ENCODE measurements at regions not wholly inside any gene's neighbourhood (a gene's known extent, or its start where the extent isn't known, plus 50 kb on each side); places are given as distances from the start of the nearest gene placed in this dataset.

DNA sequence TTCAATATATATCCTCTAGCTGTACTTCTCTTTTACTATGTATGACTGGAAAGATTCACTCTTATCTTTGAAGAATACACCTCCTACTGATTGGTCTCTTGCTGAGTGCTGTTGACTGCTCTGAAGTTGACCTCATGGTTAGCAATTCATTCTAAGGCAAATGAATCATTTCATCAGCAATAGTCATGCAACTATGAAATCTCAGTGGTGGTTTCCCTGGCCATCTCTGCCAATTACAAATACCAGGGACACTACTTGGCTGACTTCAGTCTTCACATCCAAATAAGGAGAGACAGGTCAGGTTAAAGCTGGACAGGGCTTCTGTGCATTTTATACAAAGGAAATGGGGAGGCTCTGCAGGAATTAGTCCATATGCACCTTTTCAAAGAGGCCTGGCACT is 333.5 kb upstream of the ACTBL2 start:
- no peak overlapping the region for H2AFZ ChIP-seq (ENCODE audit: low read depth, low read length)
- H3K9me3 ChIP-seq (ENCODE audit: low read length) = no peaks in the 10 kb centered on the region
- no peak overlapping the region for H3K4me3 ChIP-seq (ENCODE audit: low read length)
- no peaks in the 10 kb centered on the region for H3K27me3 ChIP-seq (ENCODE audit: insufficient read depth, low read length)
- peaks cover 12% of the 10 kb centered on the region for H3K4me1 ChIP-seq (ENCODE audit: insufficient read depth, low read length)
- H3K36me3 ChIP-seq (ENCODE audit: insufficient read depth, low read length) = no peaks in the 10 kb centered on the region

- H3K4me1 ChIP-seq (ENCODE audit: insufficient read depth, low read length) = no peaks in the 10 kb centered on the region
Observed at GRCh38 chr5:57805732-57806131, 323.1 kb upstream of the ACTBL2 start.

GRCh38 chr5:57805170-57805569 is 322.6 kb upstream of the ACTBL2 start:
- no peaks in the 10 kb centered on the region for H3K36me3 ChIP-seq (ENCODE audit: insufficient read depth, low read length)

More at GRCh38 chr5:57805732-57806131, 323.1 kb upstream of the ACTBL2 start:
- Histone ChIP-seq H3K9me3 (ENCODE audit: low read length) (no peaks in the 10 kb centered on the region), H3K27me3 (ENCODE audit: insufficient read depth, low read length) (no peaks in the 10 kb centered on the region), H2AFZ (ENCODE audit: low read depth, low read length) (no peak overlapping the region), H3K4me3 (ENCODE audit: low read length) (no peak overlapping the region), H3K36me3 (ENCODE audit: insufficient read depth, low read length) (no peaks in the 10 kb centered on the region)

DNA sequence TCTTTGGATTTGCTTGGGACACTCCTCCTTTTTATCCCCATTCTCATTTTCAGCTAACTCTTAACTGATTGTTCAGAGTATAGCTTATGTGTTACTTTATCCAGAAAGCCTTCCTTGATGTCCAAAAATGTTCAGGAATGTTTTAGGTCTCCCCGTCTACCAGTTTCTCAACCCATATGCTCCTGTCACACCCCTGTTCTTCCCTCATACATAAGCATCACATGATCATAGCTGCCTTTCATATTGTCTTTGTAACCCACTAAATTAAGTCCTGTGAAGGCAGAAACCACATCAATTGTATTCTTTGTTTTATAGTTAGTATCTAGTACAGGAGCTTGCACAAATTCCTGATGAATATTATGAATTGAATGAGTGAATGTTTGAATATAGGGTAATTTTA is 321.9 kb upstream of the ACTBL2 start:
- Histone ChIP-seq H3K9me3 (ENCODE audit: low read length) (no peaks in the 10 kb centered on the region), H3K4me1 (ENCODE audit: insufficient read depth, low read length) (no peaks in the 10 kb centered on the region), H3K4me3 (ENCODE audit: low read length) (no peak overlapping the region), H3K27me3 (ENCODE audit: insufficient read depth, low read length) (no peaks in the 10 kb centered on the region), H2AFZ (ENCODE audit: low read depth, low read length) (no peak overlapping the region), H3K36me3 (ENCODE audit: insufficient read depth, low read length) (no peaks in the 10 kb centered on the region)

More at GRCh38 chr5:57805170-57805569, 322.6 kb upstream of the ACTBL2 start:
- Histone ChIP-seq H2AFZ (ENCODE audit: low read depth, low read length) (no peak overlapping the region), H3K4me3 (ENCODE audit: low read length) (no peak overlapping the region), H3K9me3 (ENCODE audit: low read length) (no peaks in the 10 kb centered on the region), H3K27me3 (ENCODE audit: insufficient read depth, low read length) (no peaks in the 10 kb centered on the region), H3K4me1 (ENCODE audit: insufficient read depth, low read length) (no peaks in the 10 kb centered on the region)

DNA sequence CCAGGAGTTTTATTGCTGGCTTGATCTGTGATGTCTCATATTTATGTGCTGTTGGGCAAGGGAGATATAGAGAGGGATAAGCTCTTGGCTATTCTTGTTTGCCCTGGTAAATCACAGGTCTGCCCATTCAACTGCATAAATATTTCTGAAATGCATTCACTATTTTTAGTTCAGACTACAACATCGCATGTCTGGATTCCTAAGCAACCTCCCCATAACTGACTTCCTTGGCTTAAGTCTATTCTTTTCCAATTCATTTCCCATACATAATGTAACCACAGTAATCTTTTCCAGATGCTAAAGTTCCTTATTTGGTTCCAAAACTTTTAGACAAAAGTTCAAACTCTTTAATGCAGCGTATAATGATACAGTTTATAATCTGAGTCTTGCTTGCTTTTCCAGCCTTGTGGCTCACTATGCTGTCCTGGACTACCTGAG is 321.4 kb upstream of the ACTBL2 start:
- H3K4me3 ChIP-seq (ENCODE audit: low read length) = no peak overlapping the region
- no peaks in the 10 kb centered on the region for H3K9me3 ChIP-seq (ENCODE audit: low read length)
- H3K27me3 ChIP-seq (ENCODE audit: insufficient read depth, low read length) = no peaks in the 10 kb centered on the region
- H3K36me3 ChIP-seq (ENCODE audit: insufficient read depth, low read length) = no peaks in the 10 kb centered on the region
- no peaks in the 10 kb centered on the region for H3K4me1 ChIP-seq (ENCODE audit: insufficient read depth, low read length)
- H2AFZ ChIP-seq (ENCODE audit: low read depth, low read length) = no peak overlapping the region

GRCh38 chr5:57802131-57802530 is 319.5 kb upstream of the ACTBL2 start:
- Histone ChIP-seq H3K36me3 (ENCODE audit: insufficient read depth, low read length) (no peaks in the 10 kb centered on the region), H2AFZ (ENCODE audit: low read depth, low read length) (no peak overlapping the region), H3K4me3 (ENCODE audit: low read length) (no peak overlapping the region), H3K4me1 (ENCODE audit: insufficient read depth, low read length) (no peaks in the 10 kb centered on the region), H3K27me3 (ENCODE audit: insufficient read depth, low read length) (no peaks in the 10 kb centered on the region), H3K9me3 (ENCODE audit: low read length) (no peaks in the 10 kb centered on the region)

DNA sequence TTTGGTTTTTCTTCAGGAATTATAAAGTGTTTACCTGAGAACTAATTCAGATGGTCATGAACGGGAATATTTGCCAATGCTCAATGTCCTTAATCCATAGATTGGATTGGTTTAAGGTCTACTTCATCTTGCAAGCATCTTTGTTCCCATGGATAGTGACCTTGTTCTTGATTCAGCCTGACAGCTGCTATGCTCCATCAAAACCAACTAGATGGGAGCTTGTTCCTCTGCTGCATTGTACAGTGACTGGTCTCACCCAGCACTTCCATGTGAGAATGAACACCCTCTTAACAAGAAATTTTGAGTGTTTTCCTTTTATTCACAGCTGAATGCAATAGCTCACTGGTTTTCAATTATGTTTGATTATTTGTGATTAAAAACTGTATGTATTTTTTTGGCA is 312.6 kb upstream of the ACTBL2 start:
- Histone ChIP-seq H3K9me3 (ENCODE audit: low read length) (no peaks in the 10 kb centered on the region), H2AFZ (ENCODE audit: low read depth, low read length) (no peak overlapping the region), H3K4me3 (ENCODE audit: low read length) (no peak overlapping the region), H3K36me3 (ENCODE audit: insufficient read depth, low read length) (no peaks in the 10 kb centered on the region), H3K27me3 (ENCODE audit: insufficient read depth, low read length) (no peaks in the 10 kb centered on the region), H3K4me1 (ENCODE audit: insufficient read depth, low read length) (no peaks in the 10 kb centered on the region)

DNA sequence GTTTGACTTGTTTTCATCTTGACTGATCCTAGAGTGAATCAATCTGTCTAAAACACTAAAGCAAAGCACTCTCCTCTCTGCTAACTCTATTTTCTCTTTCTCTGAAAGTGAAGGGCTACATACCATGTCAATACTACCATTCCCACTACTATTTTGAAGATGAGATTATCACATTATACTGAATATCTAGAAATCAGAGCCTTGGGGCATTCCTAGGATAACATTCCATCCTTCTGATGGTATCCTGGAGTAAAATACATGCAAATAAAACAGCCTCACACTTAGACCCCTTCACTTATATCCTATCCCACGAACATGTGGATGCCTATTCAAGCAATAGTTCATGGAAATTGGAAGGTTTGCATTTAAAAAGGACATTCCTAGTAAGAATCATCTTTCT is 309.3 kb upstream of the ACTBL2 start:
- Histone ChIP-seq H3K27me3 (ENCODE audit: insufficient read depth, low read length) (no peaks in the 10 kb centered on the region), H3K9me3 (ENCODE audit: low read length) (no peaks in the 10 kb centered on the region), H3K4me3 (ENCODE audit: low read length) (no peak overlapping the region), H3K36me3 (ENCODE audit: insufficient read depth, low read length) (no peaks in the 10 kb centered on the region), H3K4me1 (ENCODE audit: insufficient read depth, low read length) (no peaks in the 10 kb centered on the region), H2AFZ (ENCODE audit: low read depth, low read length) (no peak overlapping the region)

- no peaks in the 10 kb centered on the region for H3K36me3 ChIP-seq (ENCODE audit: insufficient read depth, low read length)
- no peaks in the 10 kb centered on the region for H3K9me3 ChIP-seq (ENCODE audit: low read length)
- H2AFZ ChIP-seq (ENCODE audit: low read depth, low read length) = no peak overlapping the region
- no peak overlapping the region for H3K4me3 ChIP-seq (ENCODE audit: low read length)
- H3K4me1 ChIP-seq (ENCODE audit: insufficient read depth, low read length) = peaks cover 2% of the 10 kb centered on the region
- H3K27me3 ChIP-seq (ENCODE audit: insufficient read depth, low read length) = no peaks in the 10 kb centered on the region
Observed at GRCh38 chr5:57785946-57786345, 303.3 kb upstream of the ACTBL2 start.

GRCh38 chr5:57784121-57784520 is 301.5 kb upstream of the ACTBL2 start:
- Histone ChIP-seq H3K4me3 (ENCODE audit: low read length) (no peak overlapping the region), H3K27me3 (ENCODE audit: insufficient read depth, low read length) (no peaks in the 10 kb centered on the region), H2AFZ (ENCODE audit: low read depth, low read length) (no peak overlapping the region), H3K9me3 (ENCODE audit: low read length) (no peaks in the 10 kb centered on the region), H3K4me1 (ENCODE audit: insufficient read depth, low read length) (peaks cover 9% of the 10 kb centered on the region), H3K36me3 (ENCODE audit: insufficient read depth, low read length) (no peaks in the 10 kb centered on the region)

DNA sequence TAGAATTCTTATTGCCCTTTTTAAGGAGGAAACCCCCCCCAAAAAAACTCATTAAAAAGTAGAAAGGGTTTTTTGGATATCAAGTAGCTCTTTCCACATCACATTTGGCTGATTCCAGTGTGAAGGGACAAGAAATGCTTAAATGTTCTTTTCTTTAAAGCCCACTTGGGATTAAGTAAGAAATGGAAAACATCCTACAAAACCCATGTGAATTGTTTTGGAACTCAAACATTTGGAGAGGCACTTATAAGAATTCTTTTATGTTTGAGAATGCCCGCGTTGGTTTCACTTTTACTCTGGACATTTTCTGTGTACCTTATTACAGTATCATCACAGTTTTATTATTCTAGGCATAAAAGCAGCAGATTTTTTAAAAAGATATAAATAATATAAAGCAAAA is 301.1 kb upstream of the ACTBL2 start:
- peaks cover 14% of the 10 kb centered on the region for H3K4me1 ChIP-seq (ENCODE audit: insufficient read depth, low read length)
- no peak overlapping the region for H3K4me3 ChIP-seq (ENCODE audit: low read length)
- no peaks in the 10 kb centered on the region for H3K9me3 ChIP-seq (ENCODE audit: low read length)
- H3K36me3 ChIP-seq (ENCODE audit: insufficient read depth, low read length) = no peaks in the 10 kb centered on the region
- H2AFZ ChIP-seq (ENCODE audit: low read depth, low read length) = peak overlapping the region; percentile 14
- no peaks in the 10 kb centered on the region for H3K27me3 ChIP-seq (ENCODE audit: insufficient read depth, low read length)

- Histone ChIP-seq H3K9me3 (ENCODE audit: low read length) (no peaks in the 10 kb centered on the region), H3K27me3 (ENCODE audit: insufficient read depth, low read length) (no peaks in the 10 kb centered on the region), H3K4me3 (ENCODE audit: low read length) (no peak overlapping the region), H2AFZ (ENCODE audit: low read depth, low read length) (no peak overlapping the region), H3K4me1 (ENCODE audit: insufficient read depth, low read length) (peaks cover 15% of the 10 kb centered on the region), H3K36me3 (ENCODE audit: insufficient read depth, low read length) (no peaks in the 10 kb centered on the region)
Observed at GRCh38 chr5:57780961-57781325, 298.3 kb upstream of the ACTBL2 start.

GRCh38 chr5:57780306-57780960 is 297.8 kb upstream of the ACTBL2 start:
- Histone ChIP-seq H3K27me3 (ENCODE audit: insufficient read depth, low read length) (no peaks in the 10 kb centered on the region), H3K9me3 (ENCODE audit: low read length) (no peaks in the 10 kb centered on the region), H3K36me3 (ENCODE audit: insufficient read depth, low read length) (no peaks in the 10 kb centered on the region), H3K4me1 (ENCODE audit: insufficient read depth, low read length) (peaks cover 15% of the 10 kb centered on the region), H2AFZ (ENCODE audit: low read depth, low read length) (no peak overlapping the region), H3K4me3 (ENCODE audit: low read length) (no peak overlapping the region)
